HepG2 (cell line): ENCODE measurements at regions not wholly inside any gene's neighbourhood (a gene's known extent, or its start where the extent isn't known, plus 50 kb on each side); places are given as distances from the start of the nearest gene placed in this dataset.

ENCODE experiments used
- ATAC-seq: fragments of 200-7000 bp; cut with Tn5 transposase; 3 replicates; pipeline ENCODE4 v1.9.1; 2020; ENCODE audit warnings: mild to moderate bottlenecking, moderate library complexity
- BruUV-seq: library from RNA; stranded (reverse); fragments of 400-500 nt; replicated peaks from 2 replicates; lab custom pipeline; 2021; lab: Mats Ljungman, UMichigan
- CTCF ChIA-PET: fragments of 300-600 bp; formaldehyde crosslinking; extraction: SDS; loops from one replicate; lab custom pipeline; 2021; ENCODE audit warnings: low total read pairs, inconsistent platforms, low intra/inter-chr PET ratio; lab: Yijun Ruan, JAX
- POLR2A ChIA-PET: fragments of 350-600 bp; sonication (Branson Sonifier 250); formaldehyde crosslinking; loops from one replicate; lab custom pipeline; 2020; ENCODE audit warnings: antibody characterized with exemption, inconsistent platforms; lab: Yijun Ruan, JAX
- DNase-seq: peaks from one replicate; pipeline ENCODE4 v3.0.0-alpha.2; 2015; ENCODE audit warnings: low spot score
- FAIRE-seq: peaks from 3 replicates; lab custom pipeline; 2011; peaks lifted over from hg19 to GRCh38; lab: Jason Lieb, UNC
- H2AFZ ChIP-seq: one replicate; pipeline ENCODE4 v1.6.1; 2011; ENCODE audit warnings: low read length, inconsistent platforms
- H3K27ac ChIP-seq: fragments of 300-600 bp; 3 replicates; pipeline ENCODE4 v1.8.0; 2011; ENCODE audit warnings: mixed run types, mild to moderate bottlenecking, mixed read lengths, low read length, inconsistent platforms; ENCODE audit not compliant: insufficient read depth; ENCODE audit errors: extremely low read length
- H3K27me3 ChIP-seq, 2 experiments: fragments of 200-600 bp in 1 of 2; 2 replicates in 1 of 2; 3 replicates in 1 of 2; pipeline versions ENCODE4 v1.6.0 to v1.8.0; 2011; ENCODE audit warnings: low read length in 2 of 2, mild to moderate bottlenecking in 2 of 2, moderate library complexity in 2 of 2, inconsistent platforms in 1 of 2; ENCODE audit not compliant: insufficient read depth in 2 of 2, control insufficient read depth in 1 of 2
- H3K36me3 ChIP-seq, 2 experiments: fragments of 200-600 bp in 1 of 2; replicated peaks in 1 of 2; 2 replicates in 1 of 2; 3 replicates in 1 of 2; pipeline versions ENCODE4 v1.5.1 to v1.8.0; 2011; ENCODE audit warnings: low read length in 2 of 2, inconsistent platforms in 1 of 2; ENCODE audit not compliant: insufficient read depth in 2 of 2, control insufficient read depth in 1 of 2
- H3K4me1 ChIP-seq: 2 replicates; pipeline ENCODE4 v1.5.1; 2012; ENCODE audit warnings: low read length, inconsistent platforms; ENCODE audit not compliant: insufficient read depth
- H3K4me2 ChIP-seq: 2 replicates; pipeline ENCODE4 v1.6.0; 2011; ENCODE audit warnings: low read depth, low read length, inconsistent platforms
- H3K4me3 ChIP-seq, 3 experiments: fragments of 200-600 bp in 1 of 3; sonication (generic), shearing (Covaris generic) in 1 of 3; replicated peaks in 1 of 3; 2 replicates each; pipeline ENCODE4 v1.5.1; 2011 to 2016; ENCODE audit warnings: low read length in 3 of 3, inconsistent platforms in 2 of 3, low read depth in 2 of 3, mild to moderate bottlenecking in 2 of 3, control low read depth in 1 of 3, mixed read lengths in 1 of 3; ENCODE audit not compliant: insufficient read depth in 1 of 3
- H3K79me2 ChIP-seq: one replicate; pipeline ENCODE4 v1.6.1; 2011; ENCODE audit warnings: low read length, inconsistent platforms; ENCODE audit not compliant: insufficient read depth
- H3K9ac ChIP-seq: 2 replicates; pipeline ENCODE4 v1.6.0; 2011; ENCODE audit warnings: mild to moderate bottlenecking, low read depth, low read length, inconsistent platforms; ENCODE audit not compliant: insufficient read depth
- H3K9me3 ChIP-seq: 2 replicates; pipeline ENCODE4 v1.5.1; 2012; ENCODE audit warnings: mild to moderate bottlenecking, low read length
- H4K20me1 ChIP-seq: 2 replicates; pipeline ENCODE4 v1.6.0; 2011; ENCODE audit warnings: inconsistent platforms, mild to moderate bottlenecking, low read length, moderate library complexity; ENCODE audit not compliant: insufficient read depth
- GATAD2A ChIP-seq: IDR thresholded peaks from 2 replicates; pipeline ENCODE4 v1.6.1; 2016
- KDM6A ChIP-seq: IDR thresholded peaks from 2 replicates; pipeline ENCODE4 v1.6.1; 2016; ENCODE audit warnings: low read depth
- SMAD3 ChIP-seq: sonication (generic); formaldehyde crosslinking; IDR thresholded peaks from 2 replicates; pipeline ENCODE4 v1.4.0; 2020; ENCODE audit warnings: missing genetic modification reagents
- SMAD9 ChIP-seq: sonication (generic); formaldehyde crosslinking; IDR thresholded peaks from 2 replicates; pipeline ENCODE4 v1.5.1; 2020; ENCODE audit warnings: mild to moderate bottlenecking, missing genetic modification reagents
- ZNF326 ChIP-seq: sonication (generic); formaldehyde crosslinking; IDR thresholded peaks from 2 replicates; pipeline ENCODE4 v1.4.0; 2020; ENCODE audit warnings: missing genetic modification reagents, borderline replicate concordance
- ZNF354B ChIP-seq: sonication (generic); formaldehyde crosslinking; IDR thresholded peaks from 2 replicates; pipeline ENCODE4 v1.8.0; 2022; ENCODE audit warnings: mild to moderate bottlenecking, missing genetic modification reagents
- ZNF878 ChIP-seq: sonication (generic); formaldehyde crosslinking; IDR thresholded peaks from 2 replicates; pipeline ENCODE4 v1.8.1; 2023; ENCODE audit warnings: mild to moderate bottlenecking, missing genetic modification reagents, moderate library complexity
- WGBS: methylation state at CpG from one replicate; pipeline ENCODE4 v1.1.6; 2017; ENCODE audit warnings: low lambda C conversion rate; 5-methylcytosine and 5-hydroxymethylcytosine counted together
- in situ Hi-C: cut with HindIII; loops from 2 replicates; pipeline ENCODE4 v1.10.0; 2017; ENCODE audit warnings: low pct_unique_long_range_greater_than_20kb; ENCODE audit not compliant: extremely low pct_ligation_motif_present
- intact Hi-C: fragments of 100-400 bp; cut with micrococcal nuclease; formaldehyde crosslinking; loops from one replicate; pipeline ENCODE4 v1.10.0; 2022; ENCODE audit not compliant: unreplicated experiment

GRCh38 chrX:16526003-16526402 is 124.0 kb upstream of the S100G start (continued):
- TF ChIP-seq SMAD3, result no peak
- no peak for TF ChIP-seq ZNF326
- TF ChIP-seq ZNF878 (CRISPR knock-in tag), result no peak
- no peak for TF ChIP-seq KDM6A
- no peak for TF ChIP-seq SMAD9

- Histone ChIP-seq H3K27me3 (no peaks in the 10 kb centered on the region), H3K4me3 (no peak overlapping the region), H3K36me3 (no peaks in the 10 kb centered on the region), H3K9ac (no peak overlapping the region), H4K20me1 (no peaks in the 10 kb centered on the region), H3K79me2 (no peaks in the 10 kb centered on the region), H3K4me2 (no peak overlapping the region), H3K9me3 (no peaks in the 10 kb centered on the region), H3K27ac (no peak overlapping the region), H3K4me1 (no peaks in the 10 kb centered on the region), H2AFZ (no peak overlapping the region)
- 54% methylated on average over 3 of the region's 3 CpGs for WGBS
- CTCF ChIA-PET, result no interaction called here
- TF ChIP-seq GATAD2A (CRISPR knock-in tag), result no peak
- no peak for TF ChIP-seq ZNF354B (CRISPR knock-in tag)
- in situ Hi-C loops, result no loop called here
- no TSS peak for BruUV-seq
- FAIRE-seq, result no peak
- POLR2A ChIA-PET, result no interaction called here
- intact Hi-C loops, result no loop called here
- ATAC-seq, result no peak
- DNase-seq, result no peak
Measured at GRCh38 chrX:16528620-16529019, 121.3 kb upstream of the S100G start.
